HFF-Myc (cell line): ENCODE measurements at regions not wholly inside any gene's neighbourhood (a gene's known extent, or its start where the extent isn't known, plus 50 kb on each side); places are given as distances from the start of the nearest gene placed in this dataset.

Experiments
- DNase-seq: peaks from one replicate; pipeline ENCODE4 v3.0.0-alpha.2; 2011; ENCODE audit warnings: low read depth; ENCODE audit errors: extremely low read depth
- H3K4me3 ChIP-seq: replicated peaks from 2 replicates; pipeline ENCODE4 v1.5.1; 2011; ENCODE audit warnings: low read depth, mild to moderate bottlenecking, control low read depth, low read length
- CTCF ChIP-seq: IDR thresholded peaks from 2 replicates; pipeline ENCODE4 v1.5.1; 2012; ENCODE audit warnings: mild to moderate bottlenecking, low read depth, low read length, control low read depth; ENCODE audit errors: missing control alignments

GRCh38 chr15:62616746-62617145, 425.8 kb upstream of the TPM1 start:
- no peak for TF ChIP-seq CTCF
- no peak for DNase-seq
- no peak overlapping the region for H3K4me3 ChIP-seq

- no peak for TF ChIP-seq CTCF
- H3K4me3 ChIP-seq = no peak overlapping the region
- DNase-seq = no peak
These were observed 424.8 kb upstream of the TPM1 start for GRCh38 chr15:62617741-62618140.

GRCh38 chr15:62618432-62618831, 424.1 kb upstream of the TPM1 start:
- DNase-seq = peak; percentile 45
- no peak overlapping the region for H3K4me3 ChIP-seq
- TF ChIP-seq CTCF = peak; percentile 43

- no peak for DNase-seq
- TF ChIP-seq CTCF = no peak
- H3K4me3 ChIP-seq = no peak overlapping the region
These were observed 423.6 kb upstream of the TPM1 start for GRCh38 chr15:62618846-62619504.

- TF ChIP-seq CTCF = no peak
- H3K4me3 ChIP-seq = no peak overlapping the region
- no peak for DNase-seq
These were observed 423.0 kb upstream of the TPM1 start for GRCh38 chr15:62619526-62619925.

- no peak for DNase-seq
- no peak for TF ChIP-seq CTCF
- no peak overlapping the region for H3K4me3 ChIP-seq
These were observed 419.8 kb upstream of the TPM1 start for GRCh38 chr15:62622775-62623174.
